GM23248 (cell line): ENCODE measurements at regions not wholly inside any gene's neighbourhood (a gene's known extent, or its start where the extent isn't known, plus 50 kb on each side); places are given as distances from the start of the nearest gene placed in this dataset.

Source experiments
- EZH2 ChIP-seq: fragments of 200-600 bp; sonication (generic); IDR thresholded peaks from 2 replicates; pipeline ENCODE4 v1.6.1; 2018; ENCODE audit warnings: antibody characterized with exemption, mild to moderate bottlenecking; ENCODE audit not compliant: insufficient read depth, poor library complexity, severe bottlenecking
- EZH2phosphoT487 ChIP-seq: fragments of 200-600 bp; sonication (generic); IDR thresholded peaks from 2 replicates; pipeline ENCODE4 v1.6.1; 2018; ENCODE audit warnings: antibody characterized with exemption, moderate library complexity, mild to moderate bottlenecking, low read depth; ENCODE audit not compliant: insufficient read depth

DNA sequence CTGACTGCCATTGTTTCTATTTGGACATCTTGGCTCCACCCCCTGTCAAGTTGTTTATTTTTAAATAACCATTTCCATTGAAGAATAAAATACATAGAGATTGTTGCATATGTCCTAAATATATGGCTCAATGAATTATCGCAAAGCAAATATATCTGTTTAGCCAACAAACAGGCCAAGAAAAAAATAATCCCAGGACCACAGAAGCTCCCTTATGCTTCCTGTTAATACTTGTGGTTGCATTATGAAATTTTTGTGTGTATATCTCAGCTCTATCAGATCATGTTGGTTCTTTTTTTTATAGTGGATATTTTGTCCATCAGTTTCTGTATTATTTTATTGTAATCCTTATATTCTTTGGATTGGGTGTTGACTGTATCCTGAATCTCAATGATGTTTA lies 53.4 kb upstream of the CYP2C8 start:
- TF ChIP-seq EZH2 (no peak), EZH2phosphoT487 (no peak)
